Heart left ventricle (tissue), 16 donors: ENCODE measurements at regions not wholly inside any gene's neighbourhood (a gene's known extent, or its start where the extent isn't known, plus 50 kb on each side); places are given as distances from the start of the nearest gene placed in this dataset.

Source experiments
- ATAC-seq, 4 donors: fragments of 200-7000 bp; cut with Tn5 transposase; one replicate each; pipeline ENCODE4 v1.9.1; 2020 to 2022; ENCODE audit warnings: moderate library complexity in 4 of 4, mild to moderate bottlenecking in 3 of 4, moderate number of reproducible peaks in 1 of 4
- DNase-seq, 5 donors: peaks; one replicate each; pipeline ENCODE4 v3.0.0-alpha.2; 2020
- H3K27ac ChIP-seq, 12 donors: fragments of 200-600 bp; sonication (generic) in 4 of 12; one replicate each; pipeline versions ENCODE4 v1.5.0 to v1.8.0; 2016 to 2022; ENCODE audit warnings: mild to moderate bottlenecking in 2 of 12
- H3K27me3 ChIP-seq, 9 donors: fragments of 200-600 bp; sonication (generic) in 2 of 9; one replicate each; pipeline versions ENCODE4 v1.5.1 to v1.8.0; 2016 to 2022; ENCODE audit warnings: mild to moderate bottlenecking in 3 of 9
- H3K36me3 ChIP-seq, 9 donors: fragments of 200-600 bp; sonication (generic) in 2 of 9; one replicate each; pipeline versions ENCODE4 v1.5.0 to v1.8.0; 2018 to 2022; ENCODE audit warnings: mild to moderate bottlenecking in 2 of 9
- H3K4me1 ChIP-seq, 12 donors: fragments of 200-600 bp; sonication (generic) in 4 of 12; one replicate each; pipeline versions ENCODE4 v1.5.0 to v1.8.0; 2016 to 2022; ENCODE audit warnings: mild to moderate bottlenecking in 3 of 12
- H3K4me3 ChIP-seq, 12 donors: fragments of 200-600 bp; sonication (generic) in 4 of 12; one replicate each; pipeline versions ENCODE4 v1.5.0 to v1.8.0; 2017 to 2022; ENCODE audit warnings: mild to moderate bottlenecking in 9 of 12, moderate library complexity in 4 of 12
- H3K9me3 ChIP-seq, 12 donors: fragments of 200-600 bp; sonication (generic) in 4 of 12; one replicate each; pipeline versions ENCODE4 v1.5.0 to v1.8.0; 2016 to 2022; ENCODE audit warnings: mild to moderate bottlenecking in 1 of 12
- CTCF ChIP-seq, 12 donors: fragments of 200-600 bp; sonication (generic) in 4 of 12; IDR thresholded peaks; one replicate each; pipeline versions ENCODE4 v1.5.0 to v1.8.0; 2018 to 2022; ENCODE audit warnings: antibody characterized with exemption in 12 of 12, mild to moderate bottlenecking in 5 of 12
- POLR2A ChIP-seq, 2 donors: fragments of 450-650 bp; IDR thresholded peaks; one replicate each; pipeline ENCODE4 v1.6.1; 2017; ENCODE audit warnings: antibody characterized with exemption in 2 of 2, mild to moderate bottlenecking in 2 of 2, moderate library complexity in 2 of 2
- WGBS, 4 donors: extraction: QIAGEN DNeasy Blood & Tissue Kit in 2 of 4; methylation state at CpG; one replicate each; pipeline versions ENCODE4 v1.1.5 to v1.1.7; 2013 to 2018; 5-methylcytosine and 5-hydroxymethylcytosine counted together
- intact Hi-C, 10 donors: fragments of 100-400 bp; cut with DNase I; formaldehyde crosslinking; loops; one replicate each; pipeline versions ENCODE4 v1.11.1 to v1.14.2; 2022
- donor health status: ischemic (EF 13 %, LVEDD 7.1; RV severe dilation, severe dysfunction).
- donor health status: healthy with polysubstance abuse.
- donor health status: DM: no; HTN: yes; CAD: no.
- donor health status: DM: no; HTN: no; CAD: no.
- donor health status: ischemic (EF 25% LVEDD 6.9; RV normal size, moderate dysfunction).
- donor health status: ischemic (EF 25% LVEDD 5.7; RV mildly dilated, moderate dysfunction).
- donor health status: healthy.
- donor health status: DM: yes; HTN: yes; CAD: no.
- donor health status: ischemic (EF 35%, LVEDD 5.7; RV mildly dilated, moderate dysfunction).
- donor health status: nonischemic (EF 11% LVEDD 7.7; RV severe dilation, severe dysfunction).
- donor health status: DM: yes; HTN: yes; CAD: no.
- donor health status: PGD.
- donor health status: ischemic (EF 29% LVEDD 5.4; RV normal size, mild dysfunction).
- donor health status: nonischemic (EF 23%, LVEDD 6.1; RV moderate dilation, normal function).

GRCh38 chr2:146123256-146123655, 1603.3 kb upstream of the ZEB2 start:
- Histone ChIP-seq H3K9me3 (no peaks in the 10 kb centered on the region), H3K27me3 (no peaks in the 10 kb centered on the region), H3K4me3 (no peak overlapping the region), H3K36me3 (no peaks in the 10 kb centered on the region), H3K4me1 (no peaks in the 10 kb centered on the region), H3K27ac (no peak overlapping the region)
- TF ChIP-seq POLR2A (IDR thresholded peaks at IDR 0.05), result no peak
- TF ChIP-seq CTCF (IDR thresholded peaks at IDR 0.05), result no peak
- 82 to 91% (median 87%) methylated on average over 3 of the region's 3 CpGs for WGBS, 4 donors
- ATAC-seq (no peak), DNase-seq (no peak)
- intact Hi-C loops, result no loop called here

GRCh38 chr2:146119586-146119985, 1599.7 kb upstream of the ZEB2 start:
- ATAC-seq (no peak), DNase-seq (no peak)
- Histone ChIP-seq H3K9me3 (no peaks in the 10 kb centered on the region), H3K36me3 (no peaks in the 10 kb centered on the region), H3K4me3 (no peak overlapping the region), H3K27me3 (no peaks in the 10 kb centered on the region), H3K4me1 (no peaks in the 10 kb centered on the region), H3K27ac (no peak overlapping the region)
- intact Hi-C loops, result loop anchor here in 1 of 10 donors (1.0 kb wide), 1 partner anchor 19 kb away; no protein-coding TSS in a partner anchor
- TF ChIP-seq CTCF (IDR thresholded peaks at IDR 0.05) (no peak), POLR2A (IDR thresholded peaks at IDR 0.05) (no peak)
- WGBS, 4 donors, result 83 to 91% (median 87%) methylated on average over 3 of the region's 3 CpGs

- Histone ChIP-seq H3K4me3 (no peak overlapping the region), H3K9me3 (no peaks in the 10 kb centered on the region), H3K4me1 (no peaks in the 10 kb centered on the region), H3K27me3 (no peaks in the 10 kb centered on the region), H3K27ac (no peak overlapping the region), H3K36me3 (no peaks in the 10 kb centered on the region)
- 62 to 97% (median 65%) methylated on average over 3 of the region's 3 CpGs; no CpG with 5 or more reads in 1 of the 4 donors for WGBS, 4 donors
- TF ChIP-seq CTCF (IDR thresholded peaks at IDR 0.05), result no peak
- TF ChIP-seq POLR2A (IDR thresholded peaks at IDR 0.05), result no peak
- no peak for ATAC-seq
- intact Hi-C loops, result no loop called here
- no peak for DNase-seq
Observed at GRCh38 chr2:146108993-146109392, 1589.1 kb upstream of the ZEB2 start.

- no peak for ATAC-seq
- peaks cover 0 to 47% (median 15%) of the 10 kb centered on the region in 12 donors for H3K9me3 ChIP-seq
- no peak overlapping the region for H3K4me3 ChIP-seq
- DNase-seq, result no peak
- H3K36me3 ChIP-seq, result no peaks in the 10 kb centered on the region
- intact Hi-C loops, result no loop called here
- no peaks in the 10 kb centered on the region for H3K4me1 ChIP-seq
- 74 to 80% (median 76%) methylated on average over 3 of the region's 3 CpGs for WGBS, 4 donors
- TF ChIP-seq CTCF (IDR thresholded peaks at IDR 0.05) (no peak), POLR2A (IDR thresholded peaks at IDR 0.05) (no peak)
- no peak overlapping the region for H3K27ac ChIP-seq
- H3K27me3 ChIP-seq, result no peaks in the 10 kb centered on the region
Observed at GRCh38 chr2:146094185-146094584, 1574.3 kb upstream of the ZEB2 start.
